B cell (primary cell): ENCODE measurements at regions not wholly inside any gene's neighbourhood (a gene's known extent, or its start where the extent isn't known, plus 50 kb on each side); places are given as distances from the start of the nearest gene placed in this dataset.

Experiments
- ATAC-seq: fragments of 200-7000 bp; cut with Tn5 transposase; one replicate; pipeline ENCODE4 v1.10.0; 2021; ENCODE audit warnings: low read depth, mild to moderate bottlenecking, moderate number of reproducible peaks, moderate library complexity
- CTCF ChIA-PET: fragments of 350-600 bp; sonication (Branson Sonifier 250); formaldehyde crosslinking; loops from one replicate; lab custom pipeline; 2021; ENCODE audit warnings: antibody characterized with exemption, inconsistent platforms; lab: Charles Lee
- POLR2A ChIA-PET: fragments of 350-600 bp; sonication (Branson Sonifier 250); formaldehyde crosslinking; loops from one replicate; lab custom pipeline; 2021; ENCODE audit warnings: antibody characterized with exemption; lab: Charles Lee
- DNase-seq: peaks from one replicate; pipeline ENCODE4 v3.0.0; 2013
- H2AFZ ChIP-seq: 2 replicates; pipeline ENCODE4 v1.6.1; 2012; ENCODE audit warnings: mild to moderate bottlenecking, low read depth, low read length; ENCODE audit not compliant: insufficient read depth, poor library complexity, severe bottlenecking
- H3K27ac ChIP-seq, 2 donors: 1 replicate in 1 of 2; 2 replicates in 1 of 2; pipeline ENCODE4 v1.5.1; 2012 to 2013; ENCODE audit warnings: low read length in 2 of 2, mild to moderate bottlenecking in 2 of 2, moderate library complexity in 1 of 2
- H3K27me3 ChIP-seq, 4 experiments: fragments of 200-600 bp in 1 of 4; sonication (generic) in 1 of 4; replicated peaks in 1 of 4; 1 replicate in 2 of 4; 2 replicates in 2 of 4; pipeline versions ENCODE4 v1.6.1 to v1.7.0; 2013 to 2016; ENCODE audit warnings: low read length in 3 of 4, mild to moderate bottlenecking in 2 of 4, mixed read lengths in 1 of 4, moderate library complexity in 1 of 4; ENCODE audit not compliant: insufficient read depth in 4 of 4, control insufficient read depth in 3 of 4; ENCODE audit errors: control extremely low read depth in 1 of 4
- H3K36me3 ChIP-seq, 2 experiments: replicated peaks in 1 of 2; 1 replicate in 1 of 2; 2 replicates in 1 of 2; pipeline versions ENCODE4 v1.6.1 to v1.7.1; 2013; ENCODE audit warnings: low read length in 1 of 2; ENCODE audit not compliant: insufficient read depth in 2 of 2, control insufficient read depth in 1 of 2; ENCODE audit errors: control extremely low read depth in 1 of 2, extremely low read depth in 1 of 2
- H3K4me1 ChIP-seq, 2 donors: fragments of 200-600 bp in 1 of 2; sonication (generic) in 1 of 2; 1 replicate in 1 of 2; 2 replicates in 1 of 2; pipeline versions ENCODE4 v1.5.1 to v1.6.1; 2013 to 2017; ENCODE audit warnings: low read length in 2 of 2; ENCODE audit not compliant: control insufficient read depth in 2 of 2, insufficient read depth in 2 of 2
- H3K4me2 ChIP-seq: replicated peaks from 2 replicates; pipeline ENCODE3; 2012; ENCODE audit warnings: mild to moderate bottlenecking, low read depth, low read length; ENCODE audit not compliant: poor library complexity, severe bottlenecking
- H3K4me3 ChIP-seq, 5 experiments: fragments of 200-600 bp in 1 of 5; sonication (generic) in 1 of 5; 1 replicate in 3 of 5; 2 replicates in 2 of 5; pipeline versions ENCODE4 v1.5.1 to v1.7.0; 2011 to 2016; ENCODE audit warnings: low read length in 4 of 5, mild to moderate bottlenecking in 4 of 5, low read depth in 2 of 5, control low read depth in 1 of 5, moderate library complexity in 1 of 5; ENCODE audit not compliant: insufficient read depth in 1 of 5; ENCODE audit errors: control extremely low read depth in 1 of 5, extremely low read depth in 1 of 5
- H3K79me2 ChIP-seq: fragments of 200-600 bp; sonication (generic); one replicate; pipeline ENCODE4 v1.6.0; 2016; ENCODE audit warnings: low read length; ENCODE audit not compliant: control insufficient read depth, insufficient read depth
- H3K9ac ChIP-seq: fragments of 200-600 bp; sonication (generic); 2 replicates; pipeline ENCODE4 v1.6.1; 2017; ENCODE audit warnings: mild to moderate bottlenecking, low read length, moderate library complexity
- H3K9me3 ChIP-seq, 3 donors: one replicate each; pipeline versions ENCODE4 v1.6.1 to v1.7.1; 2013; ENCODE audit warnings: low read length in 2 of 3; ENCODE audit not compliant: control insufficient read depth in 2 of 3, insufficient read depth in 1 of 3; ENCODE audit errors: control extremely low read depth in 1 of 3
- H4K20me1 ChIP-seq: 2 replicates; pipeline ENCODE4 v1.6.0; 2012; ENCODE audit warnings: mild to moderate bottlenecking, low read length; ENCODE audit not compliant: insufficient read depth, control insufficient read depth, poor library complexity, severe bottlenecking
- H3K27ac Mint-ChIP-seq: one replicate; pipeline ENCODE4 v1.8.0; 2021; ENCODE audit warnings: mixed read lengths
- H3K27me3 Mint-ChIP-seq: one replicate; pipeline ENCODE4 v1.8.0; 2021; ENCODE audit warnings: mixed read lengths
- H3K4me1 Mint-ChIP-seq: one replicate; pipeline ENCODE4 v1.8.0; 2021; ENCODE audit warnings: mixed read lengths
- H3K4me3 Mint-ChIP-seq: one replicate; pipeline ENCODE4 v1.8.0; 2021; ENCODE audit warnings: mixed read lengths
- H3K9me3 Mint-ChIP-seq: one replicate; pipeline ENCODE4 v1.8.0; 2022; ENCODE audit warnings: mixed read lengths; ENCODE audit not compliant: insufficient read depth
- EZH2 ChIP-seq: IDR thresholded peaks from 2 replicates; pipeline ENCODE4 v1.6.1; 2012; ENCODE audit warnings: borderline replicate concordance, low read depth, mild to moderate bottlenecking, moderate library complexity, low read length; ENCODE audit not compliant: insufficient read depth, poor library complexity, severe bottlenecking
- WGBS: methylation state at CpG from one replicate; pipeline ENCODE4 v1.1.5; 2013; ENCODE audit warnings: missing lambda C conversion rate; ENCODE audit not compliant: insufficient coverage; 5-methylcytosine and 5-hydroxymethylcytosine counted together
- intact Hi-C: fragments of 100-400 bp; cut with micrococcal nuclease; formaldehyde crosslinking; loops from one replicate; pipeline ENCODE4 v1.10.0; 2022
- TF ChIP-seq, protein P1 (sequence below): fragments of 200-600 bp; IDR thresholded peaks from one replicate; pipeline ENCODE4 v1.8.0; 2022; ENCODE audit warnings: antibody characterized with exemption, mild to moderate bottlenecking

DNA sequence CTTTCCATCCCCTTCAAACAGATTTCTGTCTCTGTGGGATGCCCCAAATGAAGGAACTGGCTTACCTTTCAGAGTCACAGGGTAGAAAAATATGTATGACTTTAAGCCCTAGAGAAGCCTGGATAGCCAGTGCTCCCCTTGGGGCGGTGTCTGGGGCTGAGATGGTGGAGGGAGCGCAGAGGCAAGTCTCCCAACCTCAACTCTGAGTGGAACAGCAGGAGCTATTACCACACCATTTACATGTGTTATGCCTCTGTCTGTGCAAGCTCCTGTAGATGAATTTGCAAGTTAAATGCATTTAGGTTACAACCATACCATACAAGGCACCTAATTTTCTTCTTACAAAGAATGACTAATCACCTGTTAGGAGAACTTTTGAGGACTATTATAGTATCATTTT is 50.4 kb upstream of the CLMN start:
- H3K4me3 Mint-ChIP-seq, result no peak overlapping the region
- POLR2A ChIA-PET, result no interaction called here
- Histone ChIP-seq H3K27ac (no peak overlapping the region), H4K20me1 (no peaks in the 10 kb centered on the region), H3K9ac (no peak overlapping the region), H3K4me3 (no peak overlapping the region), H3K36me3 (no peaks in the 10 kb centered on the region), H2AFZ (no peak overlapping the region), H3K4me2 (no peak overlapping the region), H3K4me1 (peaks cover 10 to 17% of the 10 kb centered on the region in 2 donors), H3K9me3 (peaks cover 0 to 4% (median 0%) of the 10 kb centered on the region in 3 donors), H3K27me3 (no peaks in the 10 kb centered on the region), H3K79me2 (no peaks in the 10 kb centered on the region)
- intact Hi-C loops, result no loop called here
- ATAC-seq (no peak), DNase-seq (no peak)
- TF ChIP-seq, protein P1, sequence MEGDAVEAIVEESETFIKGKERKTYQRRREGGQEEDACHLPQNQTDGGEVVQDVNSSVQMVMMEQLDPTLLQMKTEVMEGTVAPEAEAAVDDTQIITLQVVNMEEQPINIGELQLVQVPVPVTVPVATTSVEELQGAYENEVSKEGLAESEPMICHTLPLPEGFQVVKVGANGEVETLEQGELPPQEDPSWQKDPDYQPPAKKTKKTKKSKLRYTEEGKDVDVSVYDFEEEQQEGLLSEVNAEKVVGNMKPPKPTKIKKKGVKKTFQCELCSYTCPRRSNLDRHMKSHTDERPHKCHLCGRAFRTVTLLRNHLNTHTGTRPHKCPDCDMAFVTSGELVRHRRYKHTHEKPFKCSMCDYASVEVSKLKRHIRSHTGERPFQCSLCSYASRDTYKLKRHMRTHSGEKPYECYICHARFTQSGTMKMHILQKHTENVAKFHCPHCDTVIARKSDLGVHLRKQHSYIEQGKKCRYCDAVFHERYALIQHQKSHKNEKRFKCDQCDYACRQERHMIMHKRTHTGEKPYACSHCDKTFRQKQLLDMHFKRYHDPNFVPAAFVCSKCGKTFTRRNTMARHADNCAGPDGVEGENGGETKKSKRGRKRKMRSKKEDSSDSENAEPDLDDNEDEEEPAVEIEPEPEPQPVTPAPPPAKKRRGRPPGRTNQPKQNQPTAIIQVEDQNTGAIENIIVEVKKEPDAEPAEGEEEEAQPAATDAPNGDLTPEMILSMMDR, result no peak
- TF ChIP-seq EZH2, result no peak
- WGBS, result no CpG with 5 or more reads among the region's 2 CpGs
- peaks cover 25% of the 10 kb centered on the region for H3K27me3 Mint-ChIP-seq
- H3K4me1 Mint-ChIP-seq, result peaks cover 9% of the 10 kb centered on the region
- CTCF ChIA-PET, result interaction anchor here (1.2 kb wide), 1 partner anchor 8 kb away, joined by 3 read pairs; no protein-coding TSS in a partner anchor
- H3K27ac Mint-ChIP-seq, result no peak overlapping the region
- H3K9me3 Mint-ChIP-seq, result no peaks in the 10 kb centered on the region
